ENCODE measurements at regions not wholly inside any gene's neighbourhood (a gene's known extent, or its start where the extent isn't known, plus 50 kb on each side); places are given as distances from the start of the nearest gene placed in this dataset.

DNA sequence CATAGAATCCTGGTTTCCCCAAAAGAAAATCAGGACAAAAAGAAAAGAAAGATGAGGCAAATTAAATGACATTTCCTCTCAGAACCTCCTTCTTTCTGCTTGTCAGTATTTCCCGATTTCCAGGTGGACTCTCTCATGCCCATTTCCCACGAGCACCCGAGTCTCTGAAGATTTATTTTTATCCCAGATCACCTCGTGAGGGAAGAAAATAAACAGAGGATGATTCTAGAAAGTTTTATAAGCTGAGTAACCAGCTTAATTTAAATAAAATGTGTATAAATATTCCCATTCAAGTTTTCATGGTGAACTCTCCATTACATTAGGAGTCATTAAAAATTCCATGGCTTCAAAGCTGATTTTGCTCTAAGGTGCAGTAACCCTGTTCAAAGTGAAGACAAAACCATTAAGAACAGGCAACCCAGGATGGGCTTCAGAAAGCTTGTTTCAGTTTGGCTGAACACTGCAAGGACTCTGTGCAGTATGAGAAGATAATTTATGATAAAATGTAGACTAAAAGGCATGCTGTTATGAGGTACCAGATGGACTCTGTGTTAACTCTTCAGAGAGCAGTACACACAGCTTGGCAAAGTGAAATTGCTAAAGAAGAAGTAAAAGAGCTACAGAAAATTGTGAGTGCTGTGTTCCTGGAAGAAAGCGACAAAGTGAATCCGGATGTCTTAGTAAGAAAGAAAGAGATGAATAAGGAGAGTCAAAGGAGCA lies 521.3 kb upstream of the LRRN3 start:
- no peaks in the 10 kb centered on the region for H3K9me3 ChIP-seq
- no peak for ATAC-seq
- H3K27me3 ChIP-seq (ENCODE audit: insufficient read depth in 3 of 3, low read length in 2 of 3), result peaks cover 0 to 2% (median 0%) of the 10 kb centered on the region in 3 donors
- no peak overlapping the region for H3K4me3 ChIP-seq
- TF ChIP-seq, protein P1, sequence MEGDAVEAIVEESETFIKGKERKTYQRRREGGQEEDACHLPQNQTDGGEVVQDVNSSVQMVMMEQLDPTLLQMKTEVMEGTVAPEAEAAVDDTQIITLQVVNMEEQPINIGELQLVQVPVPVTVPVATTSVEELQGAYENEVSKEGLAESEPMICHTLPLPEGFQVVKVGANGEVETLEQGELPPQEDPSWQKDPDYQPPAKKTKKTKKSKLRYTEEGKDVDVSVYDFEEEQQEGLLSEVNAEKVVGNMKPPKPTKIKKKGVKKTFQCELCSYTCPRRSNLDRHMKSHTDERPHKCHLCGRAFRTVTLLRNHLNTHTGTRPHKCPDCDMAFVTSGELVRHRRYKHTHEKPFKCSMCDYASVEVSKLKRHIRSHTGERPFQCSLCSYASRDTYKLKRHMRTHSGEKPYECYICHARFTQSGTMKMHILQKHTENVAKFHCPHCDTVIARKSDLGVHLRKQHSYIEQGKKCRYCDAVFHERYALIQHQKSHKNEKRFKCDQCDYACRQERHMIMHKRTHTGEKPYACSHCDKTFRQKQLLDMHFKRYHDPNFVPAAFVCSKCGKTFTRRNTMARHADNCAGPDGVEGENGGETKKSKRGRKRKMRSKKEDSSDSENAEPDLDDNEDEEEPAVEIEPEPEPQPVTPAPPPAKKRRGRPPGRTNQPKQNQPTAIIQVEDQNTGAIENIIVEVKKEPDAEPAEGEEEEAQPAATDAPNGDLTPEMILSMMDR (IDR thresholded peaks at IDR 0.05), result no peak
- H3K27ac ChIP-seq, result no peak overlapping the region
- H3K36me3 ChIP-seq (ENCODE audit: insufficient read depth in 1 of 2, low read depth in 1 of 2), result no peaks in the 10 kb centered on the region
- WGBS, 3 donors, result 61 to 65% (median 62%) methylated on average over 6 of the region's 6 CpGs
- intact Hi-C loops (cut with DNase I), result no loop called here
- no peak for DNase-seq
- H3K4me1 ChIP-seq, result no peaks in the 10 kb centered on the region

DNA sequence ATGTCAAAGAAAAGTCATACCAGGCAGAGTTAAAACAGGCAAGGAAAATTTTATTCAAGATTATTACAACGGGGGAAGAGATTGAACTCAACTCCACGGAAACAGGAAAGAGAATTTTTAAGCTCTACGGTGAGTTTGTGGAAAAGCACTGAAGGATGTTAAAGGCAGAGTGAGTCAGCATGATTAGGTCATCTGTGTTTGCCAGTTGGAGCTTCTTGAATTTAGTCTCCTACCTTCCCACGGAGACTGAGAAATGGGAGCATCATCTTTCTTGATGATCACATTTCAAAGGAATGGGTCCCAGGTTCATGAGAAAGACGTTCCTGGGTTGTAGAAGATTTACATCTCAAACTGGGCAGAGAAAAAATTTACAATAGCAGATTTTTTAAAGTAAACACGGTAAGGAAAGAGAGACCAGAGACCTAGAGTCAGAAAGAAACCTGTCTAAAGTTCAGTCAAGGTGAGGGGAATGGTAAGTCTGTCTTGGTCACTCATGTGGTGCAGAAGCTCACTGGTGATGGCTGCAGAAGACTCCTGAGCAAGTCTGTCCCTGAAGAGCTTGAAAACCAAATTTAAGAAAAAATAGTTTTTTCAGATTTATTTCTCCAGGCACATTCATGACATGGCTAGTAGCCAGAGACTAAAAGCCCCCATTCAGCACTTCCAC lies 516.9 kb upstream of the LRRN3 start:
- no peaks in the 10 kb centered on the region for H3K27me3 ChIP-seq (ENCODE audit: insufficient read depth in 3 of 3, low read length in 2 of 3)
- H3K9me3 ChIP-seq, result no peaks in the 10 kb centered on the region
- intact Hi-C loops (cut with DNase I), result no loop called here
- H3K4me1 ChIP-seq, result no peaks in the 10 kb centered on the region
- DNase-seq (no peak), ATAC-seq (no peak)
- no peak overlapping the region for H3K27ac ChIP-seq
- TF ChIP-seq, protein P1 (IDR thresholded peaks at IDR 0.05), result no peak
- 44 to 56% (median 55%) methylated on average over 6 of the region's 6 CpGs for WGBS, 3 donors
- H3K4me3 ChIP-seq, result no peak overlapping the region
- no peaks in the 10 kb centered on the region for H3K36me3 ChIP-seq (ENCODE audit: insufficient read depth in 1 of 2, low read depth in 1 of 2)

DNA sequence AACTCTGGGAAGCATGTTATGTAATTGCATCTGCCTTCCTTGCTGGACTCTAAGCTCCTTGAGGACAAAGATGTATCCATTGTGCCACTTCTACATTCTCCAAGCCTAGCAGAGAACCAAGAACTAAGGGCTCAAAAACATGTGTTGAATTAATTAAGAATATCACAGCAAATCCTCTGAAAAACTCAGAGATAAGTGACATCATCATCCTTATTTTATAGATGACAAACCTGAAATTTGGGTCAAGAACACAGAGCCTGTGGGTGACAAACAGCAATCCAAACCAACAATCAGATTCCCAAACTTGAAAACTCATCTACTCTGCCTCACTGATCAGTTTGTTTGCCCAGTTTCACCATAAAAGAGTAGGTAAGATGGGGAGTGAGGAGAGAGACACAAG lies 503.6 kb upstream of the LRRN3 start:
- Histone ChIP-seq H3K27ac (no peak overlapping the region), H3K36me3 (ENCODE audit: insufficient read depth in 1 of 2, low read depth in 1 of 2) (no peaks in the 10 kb centered on the region), H3K9me3 (no peaks in the 10 kb centered on the region), H3K4me1 (no peaks in the 10 kb centered on the region), H3K27me3 (ENCODE audit: insufficient read depth in 3 of 3, low read length in 2 of 3) (no peaks in the 10 kb centered on the region), H3K4me3 (no peak overlapping the region)
- ATAC-seq (no peak), DNase-seq (no peak)
- TF ChIP-seq, protein P1 (IDR thresholded peaks at IDR 0.05), result no peak
- intact Hi-C loops (cut with DNase I), result no loop called here

DNA sequence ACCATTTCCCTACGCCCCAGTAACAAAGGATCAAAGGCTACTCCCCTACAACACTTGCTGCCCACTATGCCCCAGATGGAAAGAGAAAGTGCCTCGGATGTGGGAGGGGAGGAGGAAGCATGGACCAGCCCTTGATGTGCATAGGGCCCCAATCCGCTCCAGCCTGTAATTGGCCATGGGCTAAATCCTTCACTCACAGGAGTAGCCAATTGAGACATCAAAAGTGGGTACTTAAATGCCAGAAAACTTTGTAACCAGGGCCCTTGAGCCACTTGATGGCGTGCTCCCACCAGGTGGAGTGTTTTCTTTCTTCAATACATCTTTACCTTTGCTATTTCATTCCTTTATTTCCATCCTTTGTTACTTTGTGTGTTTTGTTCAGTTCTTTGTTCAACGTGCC lies 500.5 kb upstream of the LRRN3 start:
- H3K9me3 ChIP-seq, result no peaks in the 10 kb centered on the region
- intact Hi-C loops (cut with DNase I), result no loop called here
- WGBS, 3 donors, result 71 to 80% (median 77%) methylated on average over 5 of the region's 5 CpGs

More for the DNA sequence above, 500.5 kb upstream of the LRRN3 start:
- no peak overlapping the region for H3K27ac ChIP-seq
- TF ChIP-seq, protein P1 (IDR thresholded peaks at IDR 0.05), result no peak
- no peaks in the 10 kb centered on the region for H3K27me3 ChIP-seq (ENCODE audit: insufficient read depth in 3 of 3, low read length in 2 of 3)
- H3K4me1 ChIP-seq, result no peaks in the 10 kb centered on the region
- DNase-seq (no peak), ATAC-seq (no peak)
- H3K36me3 ChIP-seq (ENCODE audit: insufficient read depth in 1 of 2, low read depth in 1 of 2), result no peaks in the 10 kb centered on the region
- no peak overlapping the region for H3K4me3 ChIP-seq
